ENCODE measurements at regions not wholly inside any gene's neighbourhood (a gene's known extent, or its start where the extent isn't known, plus 50 kb on each side); places are given as distances from the start of the nearest gene placed in this dataset.

DNA sequence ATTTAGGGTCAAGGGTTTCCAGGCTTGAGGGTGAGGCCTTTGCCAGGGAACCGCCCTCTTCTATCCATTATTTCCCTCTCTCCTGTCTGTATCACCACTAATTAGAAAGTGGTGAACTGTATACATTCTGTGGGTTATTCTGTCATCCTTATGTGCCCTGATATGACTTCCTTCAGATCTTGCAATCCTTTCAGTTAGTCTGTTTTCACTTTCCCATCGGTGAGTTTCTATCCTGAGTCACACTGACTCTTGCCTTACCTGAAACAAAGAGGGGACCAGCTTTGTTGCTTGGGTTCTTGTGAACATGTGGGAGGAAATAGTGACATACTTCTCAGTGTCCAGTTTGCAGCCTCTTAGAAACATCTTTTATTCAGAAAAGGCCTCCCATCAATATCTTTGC lies 205.4 kb upstream of the GHR start:
- Histone ChIP-seq H3K36me3 (replicated peaks in 1 of 2) (no peaks in the 10 kb centered on the region), H3K27me3 (no peaks in the 10 kb centered on the region), H3K27ac (no peak overlapping the region), H3K9me3 (replicated peaks in 1 of 3) (no peaks in the 10 kb centered on the region), H3K4me3 (no peak overlapping the region), H3K4me1 (replicated peaks in 1 of 2) (no peaks in the 10 kb centered on the region)
- 85 to 89% (median 87%) methylated on average over 2 of the region's 2 CpGs for WGBS, 4 donors
- TF ChIP-seq, protein P1, sequence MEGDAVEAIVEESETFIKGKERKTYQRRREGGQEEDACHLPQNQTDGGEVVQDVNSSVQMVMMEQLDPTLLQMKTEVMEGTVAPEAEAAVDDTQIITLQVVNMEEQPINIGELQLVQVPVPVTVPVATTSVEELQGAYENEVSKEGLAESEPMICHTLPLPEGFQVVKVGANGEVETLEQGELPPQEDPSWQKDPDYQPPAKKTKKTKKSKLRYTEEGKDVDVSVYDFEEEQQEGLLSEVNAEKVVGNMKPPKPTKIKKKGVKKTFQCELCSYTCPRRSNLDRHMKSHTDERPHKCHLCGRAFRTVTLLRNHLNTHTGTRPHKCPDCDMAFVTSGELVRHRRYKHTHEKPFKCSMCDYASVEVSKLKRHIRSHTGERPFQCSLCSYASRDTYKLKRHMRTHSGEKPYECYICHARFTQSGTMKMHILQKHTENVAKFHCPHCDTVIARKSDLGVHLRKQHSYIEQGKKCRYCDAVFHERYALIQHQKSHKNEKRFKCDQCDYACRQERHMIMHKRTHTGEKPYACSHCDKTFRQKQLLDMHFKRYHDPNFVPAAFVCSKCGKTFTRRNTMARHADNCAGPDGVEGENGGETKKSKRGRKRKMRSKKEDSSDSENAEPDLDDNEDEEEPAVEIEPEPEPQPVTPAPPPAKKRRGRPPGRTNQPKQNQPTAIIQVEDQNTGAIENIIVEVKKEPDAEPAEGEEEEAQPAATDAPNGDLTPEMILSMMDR (IDR thresholded peaks at IDR 0.05): no peak
- TF ChIP-seq POLR2A (IDR thresholded peaks at IDR 0.05): no peak
- intact Hi-C loops (cut with DNase I): no loop called here
- DNase-seq: no peak

DNA sequence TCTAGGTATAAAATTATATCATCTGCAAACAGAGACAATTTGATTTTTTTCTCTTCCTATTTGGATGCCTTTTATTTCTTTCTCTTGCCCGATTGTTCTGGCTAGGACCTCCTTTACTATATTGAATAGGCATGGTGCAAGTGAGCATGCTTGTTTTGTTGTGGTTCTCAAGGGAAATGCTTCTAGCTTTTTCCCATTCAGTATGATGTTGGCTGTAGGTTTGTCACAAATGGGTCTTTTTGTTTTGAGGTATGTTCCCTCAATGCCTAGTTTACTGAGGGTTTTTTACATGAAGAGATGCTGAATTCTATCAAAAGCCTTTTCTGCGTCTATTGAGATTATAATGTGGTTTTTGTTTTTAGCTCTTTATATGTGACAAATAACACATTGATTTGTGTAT lies 198.2 kb upstream of the GHR start:
- Histone ChIP-seq H3K4me1 (replicated peaks in 1 of 2) (no peaks in the 10 kb centered on the region), H3K36me3 (replicated peaks in 1 of 2) (no peaks in the 10 kb centered on the region), H3K9me3 (replicated peaks in 1 of 3) (no peaks in the 10 kb centered on the region), H3K4me3 (no peak overlapping the region), H3K27ac (no peak overlapping the region), H3K27me3 (no peaks in the 10 kb centered on the region)
- TF ChIP-seq, protein P1 (IDR thresholded peaks at IDR 0.05): no peak
- no peak for TF ChIP-seq POLR2A (IDR thresholded peaks at IDR 0.05)
- 61 to 69% (median 65%) methylated on average over 2 of the region's 2 CpGs for WGBS, 4 donors
- no peak for DNase-seq
- intact Hi-C loops (cut with DNase I): no loop called here

DNA sequence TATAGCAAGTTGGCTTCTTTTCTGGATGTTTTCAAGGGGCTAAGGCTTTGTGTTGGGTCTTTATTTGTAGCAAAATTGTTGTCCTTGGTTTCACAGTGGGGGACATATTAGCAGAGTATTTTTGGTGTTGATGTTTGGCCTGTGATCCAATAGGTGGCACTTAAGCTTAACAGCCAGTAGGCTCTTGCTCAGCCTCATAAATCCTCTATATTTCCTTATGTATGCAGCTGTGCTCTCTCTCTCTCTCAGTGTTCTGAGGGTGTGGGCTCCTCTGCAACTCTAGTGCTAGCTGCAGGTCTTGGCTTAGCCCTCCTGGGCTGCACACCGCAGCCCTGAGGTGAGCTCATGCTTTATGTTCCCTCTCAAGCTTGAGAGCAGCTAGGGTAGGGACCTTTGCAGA lies 195.0 kb upstream of the GHR start:
- H3K9me3 ChIP-seq (replicated peaks in 1 of 3): no peaks in the 10 kb centered on the region
- no peaks in the 10 kb centered on the region for H3K36me3 ChIP-seq (replicated peaks in 1 of 2)
- H3K4me1 ChIP-seq (replicated peaks in 1 of 2): no peaks in the 10 kb centered on the region
- 83 to 95% (median 86%) methylated on average over 1 of the region's 1 CpG for WGBS, 4 donors
- no peak overlapping the region for H3K4me3 ChIP-seq
- intact Hi-C loops (cut with DNase I): no loop called here
- TF ChIP-seq, protein P1 (IDR thresholded peaks at IDR 0.05): no peak
- TF ChIP-seq POLR2A (IDR thresholded peaks at IDR 0.05): no peak
- H3K27ac ChIP-seq: no peak overlapping the region
- no peaks in the 10 kb centered on the region for H3K27me3 ChIP-seq
- DNase-seq: no peak

DNA sequence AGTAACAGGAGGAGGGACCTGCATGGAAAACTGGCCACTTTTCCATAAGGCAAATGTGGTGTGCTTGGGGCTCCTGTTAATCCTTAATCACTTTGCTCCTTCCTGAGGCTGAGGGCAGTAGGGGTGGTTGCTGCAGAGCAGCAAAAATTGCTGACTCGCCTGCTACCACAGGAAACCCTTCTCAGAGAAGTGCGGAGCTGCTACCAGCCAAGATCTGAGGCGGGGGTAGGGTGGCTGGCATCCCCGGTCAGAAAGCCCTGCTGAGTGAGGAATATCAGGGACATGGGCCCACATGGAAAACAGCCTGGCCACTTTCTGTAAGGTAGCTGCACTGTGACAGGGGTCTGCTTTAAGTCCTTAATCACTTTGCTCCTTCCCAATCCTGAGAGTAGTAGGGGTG lies 192.4 kb upstream of the GHR start:
- 66 to 79% (median 74%) methylated on average over 4 of the region's 4 CpGs for WGBS, 4 donors
- peaks cover 0 to 4% of the 10 kb centered on the region in 2 donors for H3K4me1 ChIP-seq (replicated peaks in 1 of 2)

More for the DNA sequence above, 192.4 kb upstream of the GHR start:
- Histone ChIP-seq H3K27ac (no peak overlapping the region), H3K36me3 (replicated peaks in 1 of 2) (no peaks in the 10 kb centered on the region), H3K4me3 (no peak overlapping the region), H3K27me3 (no peaks in the 10 kb centered on the region), H3K9me3 (replicated peaks in 1 of 3) (no peaks in the 10 kb centered on the region)
- intact Hi-C loops (cut with DNase I): no loop called here
- TF ChIP-seq POLR2A (IDR thresholded peaks at IDR 0.05): no peak
- TF ChIP-seq, protein P1 (IDR thresholded peaks at IDR 0.05): no peak
- DNase-seq: no peak
